Superior temporal gyrus (tissue), 1 donor: ENCODE measurements at regions not wholly inside any gene's neighbourhood (a gene's known extent, or its start where the extent isn't known, plus 50 kb on each side); places are given as distances from the start of the nearest gene placed in this dataset.
"Not testable (repeated sequence)": the region's sequence is repeated elsewhere in the genome, so short reads cannot be mapped to it uniquely, and the experiment has no call there.

Source experiments
- DNase-seq: peaks from one replicate; pipeline ENCODE4 v3.0.0-alpha.2; 2016; ENCODE audit errors: extremely low spot score

- DNase-seq = no peak
Measured at GRCh38 chr14:26655128-26655527, 57.3 kb upstream of the NOVA1 start.

- no peak for DNase-seq
Measured at GRCh38 chr14:26663506-26663905, 65.7 kb upstream of the NOVA1 start.

GRCh38 chr14:26678732-26679420 is 81.0 kb upstream of the NOVA1 start:
- DNase-seq = not testable (repeated sequence)

- no peak for DNase-seq
Measured at GRCh38 chr14:26685401-26685800, 87.6 kb upstream of the NOVA1 start.

GRCh38 chr14:26687301-26687837 is 89.5 kb upstream of the NOVA1 start:
- no peak for DNase-seq

GRCh38 chr14:26694521-26694920 is 96.7 kb upstream of the NOVA1 start:
- no peak for DNase-seq

- no peak for DNase-seq
Measured at GRCh38 chr14:26702721-26703230, 104.9 kb upstream of the NOVA1 start.

GRCh38 chr14:26703686-26704366 is 106.0 kb upstream of the NOVA1 start:
- no peak for DNase-seq

GRCh38 chr14:26707234-26707633 is 109.4 kb upstream of the NOVA1 start:
- no peak for DNase-seq

- DNase-seq = no peak
Measured at GRCh38 chr14:26709019-26709418, 111.2 kb upstream of the NOVA1 start.

GRCh38 chr14:26719514-26719913 is 121.7 kb upstream of the NOVA1 start:
- DNase-seq = no peak

GRCh38 chr14:26722258-26722657 is 124.4 kb upstream of the NOVA1 start:
- no peak for DNase-seq

- no peak for DNase-seq
Measured at GRCh38 chr14:26729851-26730250, 132.0 kb upstream of the NOVA1 start.

GRCh38 chr14:26730929-26731618 is 133.2 kb upstream of the NOVA1 start:
- no peak for DNase-seq

- no peak for DNase-seq
Measured at GRCh38 chr14:26735811-26736210, 138.0 kb upstream of the NOVA1 start.

- no peak for DNase-seq
Measured at GRCh38 chr14:26738571-26738970, 140.7 kb upstream of the NOVA1 start.

- no peak for DNase-seq
Measured at GRCh38 chr14:26741711-26742212, 143.9 kb upstream of the NOVA1 start.

- DNase-seq = no peak
Measured at GRCh38 chr14:26743284-26743683, 145.5 kb upstream of the NOVA1 start.

GRCh38 chr14:26744903-26745302 is 147.1 kb upstream of the NOVA1 start:
- DNase-seq = no peak

GRCh38 chr14:26761532-26761931 is 163.7 kb upstream of the NOVA1 start:
- DNase-seq = no peak

GRCh38 chr14:26765301-26765700 is 167.5 kb upstream of the NOVA1 start:
- DNase-seq = no peak
